Ovary (tissue), 7 donors: ENCODE measurements at regions not wholly inside any gene's neighbourhood (a gene's known extent, or its start where the extent isn't known, plus 50 kb on each side); places are given as distances from the start of the nearest gene placed in this dataset.

ENCODE experiments used
- DNase-seq, 5 donors: peaks; one replicate each; pipeline ENCODE4 v3.0.0-alpha.2; 2019 to 2020
- H3K27ac ChIP-seq, 2 donors: fragments of 200-600 bp; one replicate each; pipeline versions ENCODE4 v1.5.1 to v1.8.0; 2019 to 2022
- H3K27me3 ChIP-seq: fragments of 200-600 bp; one replicate; pipeline ENCODE4 v1.8.0; 2022
- H3K36me3 ChIP-seq: fragments of 200-600 bp; sonication (generic); one replicate; pipeline ENCODE4 v1.5.1; 2019
- H3K4me1 ChIP-seq: one replicate; pipeline ENCODE4 v1.8.1; 2013; ENCODE audit warnings: mild to moderate bottlenecking, moderate library complexity; ENCODE audit not compliant: insufficient read depth
- H3K4me3 ChIP-seq: fragments of 200-600 bp; sonication (generic); one replicate; pipeline ENCODE4 v1.5.1; 2017
- H3K9me3 ChIP-seq, 2 donors: fragments of 200-600 bp in 1 of 2; sonication (generic) in 1 of 2; one replicate each; pipeline versions ENCODE4 v1.5.1 to v1.8.1; 2013 to 2019; ENCODE audit warnings: mild to moderate bottlenecking in 1 of 2, moderate library complexity in 1 of 2
- CTCF ChIP-seq, 3 donors: fragments of 450-650 bp in 2 of 3; fragments of 200-600 bp in 1 of 3; IDR thresholded peaks; one replicate each; pipeline versions ENCODE4 v1.5.1 to v1.8.0; 2016 to 2022; ENCODE audit warnings: antibody characterized with exemption in 3 of 3, mild to moderate bottlenecking in 1 of 3
- EP300 ChIP-seq: sonication (generic); formaldehyde crosslinking; IDR thresholded peaks from one replicate; pipeline ENCODE4 v1.6.1; 2017; ENCODE audit warnings: antibody characterized with exemption
- POLR2A ChIP-seq: fragments of 450-650 bp; IDR thresholded peaks from one replicate; pipeline ENCODE4 v1.6.1; 2017; ENCODE audit warnings: antibody characterized with exemption, mild to moderate bottlenecking, moderate library complexity
- WGBS, 3 donors: extraction: QIAGEN DNeasy Blood & Tissue Kit in 1 of 3; methylation state at CpG; one replicate each; pipeline versions ENCODE4 v1.1.5 to v1.1.7; 2013 to 2017; 5-methylcytosine and 5-hydroxymethylcytosine counted together
- intact Hi-C, 4 donors: fragments of 100-400 bp; cut with DNase I; formaldehyde crosslinking; loops; one replicate each; pipeline versions ENCODE4 v1.11.0 to v1.15.1; 2022 to 2023
- donor health status: DM: no; HTN: no; CAD: no; lungs with moderate emphysema.
- donor health status: DM: no; HTN: no; CAD: no.
- donor health status: Bipolar disorder and iron deficiency.
- donor health status: DM: no; HTN: no; CAD: no.
- donor health status: DM: yes; HTN: yes; CAD: no.

DNA sequence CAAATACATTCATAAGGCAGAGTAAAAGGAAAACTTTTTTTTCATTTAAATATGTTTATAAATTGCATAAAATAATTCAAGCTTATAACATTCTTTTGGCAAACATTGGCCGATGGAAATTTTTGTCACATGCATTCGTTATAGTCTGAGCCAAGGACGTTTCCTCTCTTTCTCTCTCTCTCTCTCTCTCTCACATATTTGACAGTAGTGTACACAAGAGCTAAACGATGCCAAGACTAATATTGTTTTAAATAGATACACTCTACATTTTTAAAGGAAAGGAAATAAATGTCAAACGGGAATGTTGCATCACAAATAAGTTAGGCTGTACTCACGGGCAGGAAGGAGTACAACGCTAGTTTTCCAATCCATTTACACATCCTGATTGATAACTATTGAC lies 251.1 kb upstream of the SMIM21 start:
- no peak overlapping the region for H3K27ac ChIP-seq
- H3K27me3 ChIP-seq: no peaks in the 10 kb centered on the region
- TF ChIP-seq EP300 (no peak), CTCF (IDR thresholded peaks at IDR 0.05) (no peak), POLR2A (no peak)
- peaks cover 2% of the 10 kb centered on the region for H3K4me1 ChIP-seq
- WGBS, 3 donors: 3 to 6% (median 4%) methylated on average over 7 of the region's 7 CpGs
- intact Hi-C loops: no loop called here
- no peaks in the 10 kb centered on the region for H3K36me3 ChIP-seq
- no peak overlapping the region for H3K4me3 ChIP-seq
- no peaks in the 10 kb centered on the region for H3K9me3 ChIP-seq
- DNase-seq: no peak

- intact Hi-C loops: no loop called here
- H3K4me1 ChIP-seq: peaks cover 2% of the 10 kb centered on the region
- no peaks in the 10 kb centered on the region for H3K9me3 ChIP-seq
- no peaks in the 10 kb centered on the region for H3K27me3 ChIP-seq
- H3K4me3 ChIP-seq: no peak overlapping the region
- no peaks in the 10 kb centered on the region for H3K36me3 ChIP-seq
- no peak overlapping the region for H3K27ac ChIP-seq
- WGBS, 3 donors: 9 to 20% (median 13%) methylated on average over 2 of the region's 2 CpGs
- no peak for DNase-seq
- TF ChIP-seq CTCF (IDR thresholded peaks at IDR 0.05) (no peak), POLR2A (no peak), EP300 (no peak)
These were observed 250.4 kb upstream of the SMIM21 start for GRCh38 chr18:75677696-75678455.

DNA sequence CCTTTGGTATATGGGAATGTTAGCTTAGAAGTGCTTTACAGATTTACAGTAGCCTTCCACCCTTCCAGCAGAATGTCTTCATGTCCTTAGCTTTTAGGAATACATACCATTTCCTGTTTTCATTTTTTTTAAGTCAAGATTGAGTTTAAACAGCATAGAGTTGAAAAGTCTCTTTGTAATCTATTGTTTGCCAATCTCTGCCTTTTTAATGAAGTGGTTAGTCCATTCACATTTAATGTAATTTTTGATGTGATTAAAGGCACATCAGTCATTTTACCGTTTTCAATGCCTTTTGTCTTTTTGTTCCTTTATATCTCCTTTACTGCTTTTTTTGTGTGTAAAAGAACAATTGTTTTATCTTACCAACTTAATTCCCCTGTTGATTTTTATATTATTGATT lies 233.4 kb upstream of the SMIM21 start:
- intact Hi-C loops: no loop called here
- Histone ChIP-seq H3K4me3 (no peak overlapping the region), H3K27ac (no peak overlapping the region), H3K4me1 (no peaks in the 10 kb centered on the region), H3K36me3 (no peaks in the 10 kb centered on the region), H3K27me3 (no peaks in the 10 kb centered on the region), H3K9me3 (no peaks in the 10 kb centered on the region)
- TF ChIP-seq EP300: no peak
- no peak for TF ChIP-seq CTCF (IDR thresholded peaks at IDR 0.05)
- DNase-seq: no peak
- 69 to 81% (median 70%) methylated on average over 1 of the region's 1 CpG for WGBS, 3 donors

DNA sequence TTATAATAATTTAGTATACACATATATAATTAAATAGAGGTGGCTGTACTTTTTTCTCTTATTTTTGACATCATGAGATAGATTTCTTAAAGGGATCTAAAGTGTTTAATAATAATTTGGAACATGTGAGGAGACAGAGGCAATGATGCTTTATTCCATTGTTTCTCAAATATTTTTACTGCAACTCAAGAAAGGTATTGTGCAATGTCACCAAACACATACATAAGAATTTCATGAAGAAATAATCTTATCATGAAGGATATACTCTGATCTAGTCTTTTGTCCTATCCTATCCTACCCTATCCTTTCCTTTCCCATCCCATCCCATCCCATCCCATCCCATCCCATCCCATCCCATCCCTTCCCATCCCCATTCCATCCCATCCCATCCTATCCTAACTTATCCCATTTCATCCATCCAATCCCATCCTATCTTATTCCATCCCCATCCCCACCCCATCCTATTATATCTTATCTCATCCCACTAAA lies 232.1 kb upstream of the SMIM21 start:
- Histone ChIP-seq H3K4me3 (no peak overlapping the region), H3K4me1 (peaks cover 4% of the 10 kb centered on the region), H3K9me3 (no peaks in the 10 kb centered on the region), H3K27ac (no peak overlapping the region), H3K36me3 (no peaks in the 10 kb centered on the region), H3K27me3 (no peaks in the 10 kb centered on the region)
- TF ChIP-seq EP300: no peak
- no peak for TF ChIP-seq CTCF (IDR thresholded peaks at IDR 0.05)
- no peak for TF ChIP-seq POLR2A
- intact Hi-C loops: no loop called here
- no peak for DNase-seq
